ENCODE measurements at regions not wholly inside any gene's neighbourhood (a gene's known extent, or its start where the extent isn't known, plus 50 kb on each side); places are given as distances from the start of the nearest gene placed in this dataset.

GRCh38 chr20:39862470-39862891 lies 826.6 kb downstream of the MAFB start:
- no peak for DNase-seq (ENCODE audit: low read depth in 4 of 4, low spot score in 3 of 4)

- DNase-seq (ENCODE audit: low read depth in 4 of 4, low spot score in 3 of 4) = no peak
Measured at GRCh38 chr20:39861381-39861780, 827.7 kb downstream of the MAFB start.

- DNase-seq (ENCODE audit: low read depth in 4 of 4, low spot score in 3 of 4) = no peak
Measured at GRCh38 chr20:39857835-39858234, 831.2 kb downstream of the MAFB start.

GRCh38 chr20:39857187-39857586 lies 831.8 kb downstream of the MAFB start:
- no peak for DNase-seq (ENCODE audit: low read depth in 4 of 4, low spot score in 3 of 4)

- no peak for DNase-seq (ENCODE audit: low read depth in 4 of 4, low spot score in 3 of 4)
Measured at GRCh38 chr20:39855799-39856198, 833.2 kb downstream of the MAFB start.

GRCh38 chr20:39855056-39855455 lies 834.0 kb downstream of the MAFB start:
- DNase-seq (ENCODE audit: low read depth in 4 of 4, low spot score in 3 of 4) = no peak

GRCh38 chr20:39853636-39854035 lies 835.4 kb downstream of the MAFB start:
- no peak for DNase-seq (ENCODE audit: low read depth in 4 of 4, low spot score in 3 of 4)

- no peak for DNase-seq (ENCODE audit: low read depth in 4 of 4, low spot score in 3 of 4)
Measured at GRCh38 chr20:39853050-39853449, 836.0 kb downstream of the MAFB start.

GRCh38 chr20:39851459-39851858 lies 837.6 kb downstream of the MAFB start:
- DNase-seq (ENCODE audit: low read depth in 4 of 4, low spot score in 3 of 4) = no peak

- no peak for DNase-seq (ENCODE audit: low read depth in 4 of 4, low spot score in 3 of 4)
Measured at GRCh38 chr20:39850821-39851330, 838.2 kb downstream of the MAFB start.

GRCh38 chr20:39850246-39850645 lies 838.8 kb downstream of the MAFB start:
- DNase-seq (ENCODE audit: low read depth in 4 of 4, low spot score in 3 of 4) = no peak

- no peak for DNase-seq (ENCODE audit: low read depth in 4 of 4, low spot score in 3 of 4)
Measured at GRCh38 chr20:39849664-39850063, 839.4 kb downstream of the MAFB start.

- DNase-seq (ENCODE audit: low read depth in 4 of 4, low spot score in 3 of 4) = no peak
Measured at GRCh38 chr20:39849171-39849570, 839.9 kb downstream of the MAFB start.

GRCh38 chr20:39839399-39840119 lies 849.5 kb downstream of the MAFB start:
- no peak for DNase-seq (ENCODE audit: low read depth in 4 of 4, low spot score in 3 of 4)

GRCh38 chr20:39837561-39837960 lies 851.5 kb downstream of the MAFB start:
- DNase-seq (ENCODE audit: low read depth in 4 of 4, low spot score in 3 of 4) = no peak

- DNase-seq (ENCODE audit: low read depth in 4 of 4, low spot score in 3 of 4) = no peak
Measured at GRCh38 chr20:39835130-39835842, 853.8 kb downstream of the MAFB start.

GRCh38 chr20:39830903-39831302 lies 858.1 kb downstream of the MAFB start:
- no peak for DNase-seq (ENCODE audit: low read depth in 4 of 4, low spot score in 3 of 4)

- DNase-seq (ENCODE audit: low read depth in 4 of 4, low spot score in 3 of 4) = no peak
Measured at GRCh38 chr20:39829661-39830060, 859.4 kb downstream of the MAFB start.

- no peak for DNase-seq (ENCODE audit: low read depth in 4 of 4, low spot score in 3 of 4)
Measured at GRCh38 chr20:39829256-39829655, 859.8 kb downstream of the MAFB start.

GRCh38 chr20:39825950-39826349 lies 863.1 kb downstream of the MAFB start:
- no peak for DNase-seq (ENCODE audit: low read depth in 4 of 4, low spot score in 3 of 4)

- DNase-seq (ENCODE audit: low read depth in 4 of 4, low spot score in 3 of 4) = no peak
Measured at GRCh38 chr20:39825524-39825923, 863.4 kb downstream of the DHX35 start.

GRCh38 chr20:39823224-39823623 lies 861.1 kb downstream of the DHX35 start:
- DNase-seq (ENCODE audit: low read depth in 4 of 4, low spot score in 3 of 4) = no peak
